Right renal cortex interstitium (tissue), 3 donors: ENCODE measurements at regions not wholly inside any gene's neighbourhood (a gene's known extent, or its start where the extent isn't known, plus 50 kb on each side); places are given as distances from the start of the nearest gene placed in this dataset.

ENCODE experiments used
- DNase-seq, 3 donors: peaks; one replicate each; pipeline ENCODE4 v3.0.0-alpha.2; 2013; ENCODE audit warnings: low read depth in 3 of 3, low spot score in 2 of 3

DNA sequence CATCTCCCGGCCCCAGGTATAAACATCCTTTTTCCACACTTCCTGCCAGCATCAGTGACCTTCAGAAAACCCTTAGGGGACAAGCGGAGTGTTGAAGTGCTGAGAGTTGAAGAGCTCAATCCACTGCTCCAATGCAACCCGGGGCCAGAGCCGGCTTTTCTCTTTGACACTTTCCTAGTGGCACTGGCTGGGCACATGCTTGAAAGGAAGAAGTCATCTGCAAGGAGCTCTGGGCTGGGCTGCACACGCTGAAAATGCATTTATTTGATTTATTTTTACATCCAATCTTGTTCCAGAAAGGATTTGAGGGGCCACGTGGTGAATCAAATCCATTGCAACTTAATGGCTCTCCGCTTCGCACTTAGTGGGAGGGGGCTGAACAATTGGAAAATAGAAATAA lies 229.0 kb upstream of the DIO3 start:
- no peak for DNase-seq

DNA sequence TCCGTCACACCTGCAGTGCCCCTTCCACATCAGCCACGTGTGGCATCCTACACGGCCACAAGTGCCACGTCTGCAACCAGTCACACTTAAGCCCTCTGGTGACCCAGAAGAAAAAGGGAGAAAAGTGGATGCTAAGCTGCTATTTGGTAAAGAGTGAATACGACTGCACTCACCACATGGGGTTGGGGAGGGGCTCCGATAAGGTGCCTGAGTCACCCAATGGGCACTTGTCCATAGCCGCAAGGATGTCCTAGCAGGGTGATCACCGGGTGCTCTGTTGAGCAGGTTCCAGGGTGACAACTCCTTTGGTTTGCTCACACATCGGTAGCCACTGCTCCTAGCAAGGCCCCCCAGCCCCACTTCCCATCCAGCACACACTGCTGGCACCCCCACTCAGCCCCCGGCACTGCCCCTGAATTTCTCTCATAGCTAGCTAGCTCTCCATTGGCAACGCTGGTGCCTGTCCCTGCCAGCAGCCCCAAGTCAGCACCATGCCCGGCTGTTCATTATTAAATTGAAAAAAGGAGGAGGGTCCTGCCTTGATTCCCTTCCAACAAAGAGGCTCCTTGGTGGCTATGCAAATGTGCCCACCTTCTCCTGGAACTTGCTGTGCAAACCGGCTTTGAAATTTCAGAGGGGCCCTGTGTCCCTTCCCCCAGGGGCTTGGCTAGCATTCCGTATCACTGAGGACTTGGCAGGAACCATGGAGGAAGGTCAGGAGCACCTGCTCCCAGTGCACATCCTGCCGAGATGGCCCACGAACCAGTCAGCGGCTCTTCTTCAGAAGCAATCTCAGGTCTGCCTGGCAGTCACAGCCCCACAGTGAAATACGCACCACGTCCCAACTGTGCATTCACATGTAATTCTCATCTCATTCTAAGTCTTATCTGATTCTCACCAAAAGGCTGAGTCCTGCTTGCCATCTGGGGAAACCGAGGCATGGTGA lies 227.7 kb upstream of the DIO3 start:
- DNase-seq = no peak

DNA sequence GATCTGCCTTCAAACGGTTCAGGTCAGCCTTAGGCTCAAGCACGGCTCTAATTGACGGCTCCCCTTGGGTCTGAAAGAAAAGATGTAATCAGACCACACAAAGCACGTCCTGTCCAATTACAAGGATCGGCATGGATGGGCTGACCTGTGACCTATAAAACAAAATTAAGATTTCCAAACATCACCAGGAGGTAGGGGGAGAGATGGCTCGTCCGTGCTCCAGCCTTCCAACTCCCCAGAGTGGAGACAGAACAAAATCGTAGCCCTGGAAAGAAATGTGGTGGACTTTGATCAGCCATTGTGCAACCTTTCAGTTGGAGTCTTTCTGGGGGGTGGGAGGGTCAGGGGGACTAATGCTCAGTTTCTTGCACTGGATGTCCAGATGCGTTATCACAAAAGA lies 226.6 kb upstream of the DIO3 start:
- DNase-seq = no peak

DNA sequence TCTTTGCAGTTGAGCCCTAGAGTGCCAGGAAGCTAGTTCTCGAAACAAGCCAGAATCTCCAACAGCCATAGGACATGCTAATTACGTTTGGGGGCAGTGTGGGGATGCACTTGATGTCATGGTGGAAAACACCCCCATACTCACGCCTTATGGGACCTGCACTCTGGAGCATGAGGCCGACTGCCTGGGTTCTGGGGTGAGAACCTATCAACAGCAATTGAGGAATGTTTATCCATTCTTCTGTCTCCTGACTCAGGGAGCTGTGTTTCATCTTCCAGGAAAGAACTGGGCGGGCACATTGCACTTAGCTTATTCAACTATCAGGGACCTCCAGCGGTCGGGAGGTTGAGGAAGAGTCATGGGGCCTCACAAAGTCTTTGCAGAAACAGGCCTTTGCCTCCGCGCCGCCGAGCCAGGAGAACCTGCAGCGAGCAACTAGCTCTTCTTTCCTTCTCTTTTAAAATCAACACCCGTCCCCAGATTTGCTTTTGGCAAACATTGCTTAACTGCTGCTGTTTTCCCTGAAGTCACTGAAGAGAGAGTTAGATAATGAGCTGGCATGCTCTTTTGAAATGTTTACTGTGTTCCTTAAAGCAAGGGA lies 226.1 kb upstream of the DIO3 start:
- DNase-seq = no peak

DNA sequence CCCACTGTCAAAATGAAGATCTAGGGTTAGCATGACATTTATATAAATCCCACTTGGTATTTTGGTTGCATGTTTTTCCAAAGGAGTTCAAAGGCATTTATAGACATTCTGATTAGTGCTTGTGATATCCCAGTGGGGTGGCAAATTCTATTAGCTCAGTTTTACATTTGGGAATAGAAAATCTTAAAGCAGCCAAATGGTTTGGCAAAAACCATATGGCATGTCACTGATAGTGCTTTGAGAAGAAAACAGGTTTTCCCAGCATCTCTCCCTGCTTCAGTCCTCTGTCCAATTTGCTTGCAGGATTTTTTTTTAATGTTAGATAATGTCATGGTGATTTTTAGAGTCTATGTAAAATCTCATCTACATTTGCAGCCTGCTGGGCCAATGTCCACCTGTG lies 225.1 kb upstream of the DIO3 start:
- no peak for DNase-seq

DNA sequence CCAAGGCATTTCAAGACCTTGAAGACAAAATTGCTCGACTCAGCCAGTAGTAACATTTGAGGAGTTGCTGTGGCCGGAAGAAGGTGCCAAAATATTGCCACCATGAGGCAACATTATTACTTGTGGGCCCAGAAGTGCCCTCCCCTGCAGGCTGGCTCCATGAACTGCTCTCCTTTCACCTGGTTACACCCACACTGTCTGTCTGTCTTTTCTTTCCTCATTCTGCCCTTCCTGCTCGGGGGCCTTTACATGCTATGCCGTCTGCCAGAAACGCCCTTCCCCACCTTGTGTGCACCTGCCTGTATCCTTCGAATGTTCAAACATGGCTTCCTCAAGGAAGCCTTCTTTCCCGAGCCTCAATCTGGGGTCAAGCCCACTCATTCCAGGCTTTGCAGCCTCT lies 224.2 kb upstream of the DIO3 start:
- DNase-seq = no peak

DNA sequence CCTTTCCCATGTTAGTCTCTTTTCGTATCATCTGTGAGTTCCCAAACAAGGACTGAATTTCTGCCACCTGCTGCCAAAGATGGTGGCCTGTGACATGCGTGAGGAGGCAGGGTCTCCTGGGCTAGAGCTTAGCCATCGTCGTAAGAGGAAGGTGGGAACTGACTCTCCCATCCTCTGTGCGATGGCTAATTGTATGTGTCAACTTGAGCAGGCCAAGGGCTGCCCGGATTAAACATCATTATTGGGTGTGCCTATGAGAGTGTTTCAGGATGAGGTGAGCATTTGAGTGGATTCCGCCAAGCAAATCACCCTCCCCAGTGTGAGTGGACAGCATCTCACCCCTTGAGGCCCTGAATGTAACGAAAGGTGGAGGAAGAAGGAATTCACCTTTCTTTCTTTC lies 220.7 kb upstream of the DIO3 start:
- DNase-seq = no peak

DNA sequence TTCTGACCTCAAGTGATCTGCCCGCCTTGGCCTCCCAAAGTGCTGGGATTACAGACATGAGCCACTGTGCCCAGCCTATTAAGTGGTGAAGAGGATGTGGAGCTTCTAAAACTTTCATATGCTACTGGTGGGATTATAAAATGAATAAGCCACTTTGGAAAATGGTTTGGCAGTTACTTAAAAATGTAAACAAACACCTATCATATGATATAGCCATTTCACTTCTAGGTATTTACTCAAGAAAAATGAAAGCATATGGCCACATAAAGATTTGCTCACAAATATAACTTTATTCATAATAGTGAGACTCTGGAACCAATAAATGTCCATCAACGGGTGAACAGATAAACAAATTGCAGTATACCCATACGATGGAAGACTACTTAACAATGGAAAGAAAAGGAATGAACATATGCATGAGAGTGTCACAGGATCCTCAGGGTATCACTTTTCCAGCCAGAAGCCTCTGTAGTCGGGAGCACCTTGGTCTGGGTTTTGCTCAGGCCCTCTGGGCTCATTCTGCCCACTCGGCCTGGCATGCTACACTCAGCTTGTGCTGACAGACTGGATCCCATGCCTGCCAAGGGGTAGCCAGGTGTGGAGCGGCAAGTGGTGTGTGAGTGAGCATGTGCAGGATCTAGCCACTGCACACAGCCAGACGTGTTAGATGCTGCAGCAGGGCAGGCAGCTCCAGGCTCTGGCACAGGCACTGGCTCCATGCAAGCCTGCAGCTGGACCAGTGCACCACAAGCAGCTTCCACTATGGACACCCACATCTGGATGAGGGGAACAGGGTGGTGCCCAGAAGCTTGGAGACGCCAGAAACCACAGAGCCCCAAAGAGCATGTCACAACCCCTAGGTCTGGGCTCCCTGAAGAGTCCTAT lies 213.2 kb upstream of the DIO3 start:
- DNase-seq = no peak

DNA sequence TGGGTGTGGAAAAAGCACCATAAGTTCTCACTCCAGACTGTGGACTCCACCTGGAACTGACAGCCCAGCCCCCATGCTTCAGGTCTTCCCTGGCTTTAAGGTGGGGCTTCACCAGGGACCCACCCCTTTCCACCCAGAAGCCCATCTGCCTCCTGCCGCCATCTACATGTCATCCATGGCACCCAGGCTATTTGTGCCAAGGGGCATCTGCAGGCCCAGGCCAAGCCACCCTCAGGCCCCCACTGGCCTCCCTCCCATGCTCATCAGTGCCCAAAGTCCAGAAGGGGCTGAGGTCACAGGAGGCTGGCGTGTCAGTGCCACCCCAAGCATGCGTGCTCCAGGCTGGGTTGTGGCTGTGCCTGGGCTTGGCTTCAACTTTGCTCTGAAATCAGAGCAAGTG lies 212.2 kb upstream of the DIO3 start:
- DNase-seq = no peak

DNA sequence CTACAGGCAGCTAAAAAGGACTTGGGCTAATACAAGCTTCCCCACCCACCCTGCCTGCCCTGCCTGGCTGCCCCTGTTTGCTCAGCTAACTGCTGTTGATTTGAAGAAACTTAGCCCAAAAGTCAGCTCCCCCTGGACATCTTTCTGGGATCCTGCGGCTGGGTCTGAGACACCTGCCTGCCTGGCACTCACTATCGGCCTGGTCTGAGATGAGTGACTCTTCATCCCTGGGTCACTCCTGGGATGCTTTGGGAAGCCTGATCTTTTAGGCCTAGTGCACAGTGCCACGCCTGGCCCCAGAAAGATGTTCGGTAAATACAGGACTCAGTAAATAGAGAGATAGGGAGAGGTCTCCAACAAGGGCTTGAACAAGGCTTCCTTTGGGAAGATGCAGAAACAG lies 211.3 kb upstream of the DIO3 start:
- no peak for DNase-seq

DNA sequence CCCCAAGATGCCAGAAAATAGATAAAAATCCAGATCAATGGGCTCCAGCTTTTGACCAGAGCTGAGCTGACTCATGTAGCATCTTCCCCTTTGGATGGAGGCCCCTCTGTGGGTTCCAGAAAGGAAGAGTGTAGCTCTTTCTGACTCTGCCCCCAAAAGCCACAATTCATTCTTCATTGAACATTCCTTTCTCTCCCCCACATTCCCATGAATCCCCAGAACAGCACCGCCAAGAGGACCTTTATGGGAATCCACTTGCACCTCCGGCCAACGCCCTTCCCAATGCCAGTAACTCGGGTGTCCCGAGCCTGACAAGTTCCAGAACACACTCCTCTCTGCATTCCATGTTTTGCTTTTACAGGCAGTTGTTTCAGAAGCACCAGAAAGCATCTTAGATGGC lies 210.6 kb upstream of the DIO3 start:
- DNase-seq = no peak

DNA sequence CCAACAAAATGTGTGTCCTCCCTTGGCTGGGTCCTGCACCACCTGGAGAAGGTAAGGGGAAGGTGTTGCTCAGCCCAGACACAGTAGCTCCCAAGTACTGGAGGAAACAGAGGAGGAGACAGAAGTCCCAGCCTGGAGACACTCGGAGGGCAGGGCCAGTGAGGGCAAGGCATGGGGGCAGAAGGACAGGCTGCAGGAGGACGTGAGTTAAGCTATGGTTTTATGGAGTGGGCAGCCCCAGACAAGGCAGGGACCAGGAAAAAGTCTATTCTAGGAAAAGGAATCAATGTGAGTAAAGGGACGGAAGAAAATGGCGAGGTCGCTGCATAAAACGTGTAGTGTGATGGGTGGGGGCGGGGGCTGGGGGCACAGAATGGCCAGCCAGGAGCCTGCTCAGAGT lies 210.1 kb upstream of the DIO3 start:
- no peak for DNase-seq

DNA sequence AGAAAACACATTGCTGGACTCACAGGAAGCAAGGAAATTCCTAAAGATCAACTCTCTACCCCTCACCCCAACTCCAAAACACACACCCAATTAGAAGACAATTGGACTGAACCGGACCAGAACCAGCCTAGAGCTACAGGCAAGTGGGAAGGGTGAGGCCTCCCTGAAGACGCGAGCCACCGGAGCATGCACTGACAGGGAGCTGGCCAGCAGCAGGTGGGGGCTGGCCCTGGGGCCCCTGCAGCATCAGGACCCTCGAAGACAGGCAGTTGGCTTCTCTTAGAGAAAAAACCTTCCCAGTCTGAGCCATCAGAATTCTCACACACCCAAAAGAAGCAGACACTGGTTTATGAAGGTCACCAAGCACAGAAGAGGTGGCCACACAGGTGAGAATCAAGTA lies 209.5 kb upstream of the DIO3 start:
- no peak for DNase-seq

DNA sequence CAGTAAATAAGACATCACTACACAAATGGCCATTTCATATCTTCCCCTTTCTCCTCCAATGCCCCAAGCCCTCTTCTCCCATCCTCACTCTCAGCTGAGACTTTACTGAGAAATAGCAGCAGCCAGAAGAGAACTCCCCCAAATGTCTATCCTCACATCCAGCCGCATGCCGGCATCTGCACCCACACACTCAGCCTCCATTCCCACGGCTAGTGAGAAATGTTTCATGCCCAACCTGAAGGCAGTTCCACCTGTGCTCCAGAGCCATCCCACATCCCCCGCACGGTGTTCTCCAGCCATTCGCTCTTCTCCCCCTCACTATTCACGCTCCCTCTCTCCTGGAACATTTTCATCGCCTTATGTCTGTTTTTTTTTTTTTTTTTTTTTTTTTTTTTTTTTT lies 208.7 kb upstream of the DIO3 start:
- no peak for DNase-seq

DNA sequence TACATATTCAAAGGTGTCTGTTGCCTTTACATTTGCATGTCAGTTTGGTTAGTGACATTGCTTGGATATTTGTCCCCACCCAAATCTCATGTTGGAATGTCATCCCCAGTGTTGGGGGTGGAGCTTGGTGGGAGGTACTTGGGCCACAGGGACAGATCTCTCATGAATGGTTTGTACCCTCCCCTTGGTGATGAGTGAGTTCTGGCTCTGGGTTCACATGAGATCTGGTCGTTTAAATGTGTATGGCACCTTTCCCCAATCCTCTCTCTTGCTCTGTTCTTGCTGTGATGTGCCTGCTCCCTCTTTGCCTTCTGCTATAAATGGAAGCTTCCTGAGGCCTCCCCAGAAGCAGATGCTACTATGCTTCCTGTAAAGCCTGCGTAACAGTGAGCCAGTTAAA lies 207.9 kb upstream of the DIO3 start:
- no peak for DNase-seq

DNA sequence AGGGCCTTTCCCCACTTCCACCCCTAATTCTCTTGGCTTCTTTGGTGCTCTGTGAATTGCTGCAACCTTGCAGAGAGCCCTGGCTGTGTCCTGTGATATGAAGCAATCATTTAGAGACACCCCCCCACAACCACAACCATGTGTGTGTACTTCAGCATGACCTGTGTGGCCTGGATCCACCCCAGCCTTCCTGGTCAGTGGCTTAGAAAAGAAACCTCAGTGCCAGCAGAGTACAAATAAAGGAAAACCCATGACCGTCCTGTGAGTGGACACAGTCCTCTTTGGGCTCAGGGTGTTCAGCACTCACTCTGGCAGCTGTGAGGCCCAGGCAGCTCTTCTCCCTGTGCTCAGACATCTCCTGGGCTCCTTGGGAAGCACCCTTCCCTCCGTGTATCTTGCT lies 206.6 kb upstream of the DIO3 start:
- no peak for DNase-seq

DNA sequence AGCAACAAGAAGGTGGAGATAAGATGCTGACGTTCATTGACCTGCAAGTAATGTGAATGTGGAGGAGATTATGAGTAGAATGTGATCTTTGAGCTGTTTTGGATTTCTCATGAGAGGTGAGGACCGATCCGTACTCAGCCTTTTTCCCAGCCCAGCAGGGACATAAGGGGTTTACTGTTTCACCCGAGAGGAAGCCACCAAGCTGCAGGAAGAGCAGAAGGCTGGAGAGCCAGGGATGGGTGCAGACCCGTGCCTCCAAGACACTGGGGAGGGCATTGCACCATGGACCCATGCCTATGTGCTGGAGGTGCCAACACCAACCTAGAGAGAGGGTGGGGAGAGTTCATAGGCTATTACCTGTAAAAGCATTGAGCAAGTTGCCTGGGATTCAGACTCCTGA lies 206.0 kb upstream of the DIO3 start:
- DNase-seq = no peak

DNA sequence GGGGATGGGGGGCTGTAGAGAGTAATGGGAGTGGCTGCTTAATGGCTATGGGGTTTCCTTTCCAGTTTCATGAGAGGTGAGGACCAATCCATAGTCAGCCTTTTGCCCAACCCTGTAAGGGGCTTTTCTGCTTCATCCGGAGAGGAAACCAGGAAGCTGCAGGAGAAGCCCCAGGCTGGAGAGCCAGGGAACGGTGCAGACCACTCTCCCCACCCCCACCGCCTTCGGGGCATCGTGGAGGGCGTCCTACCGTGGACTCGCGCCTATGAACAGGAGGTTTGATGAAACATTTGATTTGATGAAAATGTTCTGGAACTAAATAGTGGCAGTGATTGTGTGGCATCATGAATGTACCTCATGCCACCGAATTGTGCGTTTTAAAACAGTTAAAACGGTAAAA lies 204.3 kb upstream of the DIO3 start:
- DNase-seq = no peak

DNA sequence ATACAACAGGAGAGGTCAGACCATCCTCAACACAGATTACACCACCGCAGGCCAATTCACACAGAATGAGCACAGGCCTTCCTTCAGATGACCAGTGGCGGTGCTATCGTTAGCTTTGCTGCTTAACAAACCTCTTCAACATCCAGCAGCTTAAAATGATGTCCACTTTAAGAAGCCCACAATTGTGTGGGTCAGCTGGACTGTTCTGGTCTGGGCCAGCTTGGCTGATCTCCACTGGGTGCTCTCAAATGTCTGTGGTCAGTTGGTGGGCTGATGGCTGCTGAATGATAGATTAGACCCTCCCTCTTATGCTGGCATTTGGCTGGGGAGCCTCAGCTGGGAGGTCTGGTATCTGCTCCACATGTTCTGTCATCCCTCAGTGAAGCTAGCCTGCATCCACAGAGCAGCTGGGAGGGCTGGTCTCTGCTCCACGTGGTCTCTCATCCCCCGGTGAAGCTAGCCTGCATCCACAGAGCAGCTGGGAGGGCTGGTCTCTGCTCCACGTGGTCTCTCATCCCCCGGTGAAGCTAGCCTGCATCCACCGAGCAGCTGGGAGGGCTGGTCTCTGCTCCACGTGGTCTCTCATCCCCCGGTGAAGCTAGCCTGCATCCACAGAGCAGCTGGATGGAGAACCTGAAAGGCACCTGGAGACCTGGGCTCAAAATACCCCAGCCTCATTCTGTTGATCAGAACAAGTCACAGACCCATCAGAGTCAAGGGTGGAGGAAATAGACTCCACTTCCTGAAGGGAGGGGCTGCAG lies 203.6 kb upstream of the DIO3 start:
- no peak for DNase-seq

DNA sequence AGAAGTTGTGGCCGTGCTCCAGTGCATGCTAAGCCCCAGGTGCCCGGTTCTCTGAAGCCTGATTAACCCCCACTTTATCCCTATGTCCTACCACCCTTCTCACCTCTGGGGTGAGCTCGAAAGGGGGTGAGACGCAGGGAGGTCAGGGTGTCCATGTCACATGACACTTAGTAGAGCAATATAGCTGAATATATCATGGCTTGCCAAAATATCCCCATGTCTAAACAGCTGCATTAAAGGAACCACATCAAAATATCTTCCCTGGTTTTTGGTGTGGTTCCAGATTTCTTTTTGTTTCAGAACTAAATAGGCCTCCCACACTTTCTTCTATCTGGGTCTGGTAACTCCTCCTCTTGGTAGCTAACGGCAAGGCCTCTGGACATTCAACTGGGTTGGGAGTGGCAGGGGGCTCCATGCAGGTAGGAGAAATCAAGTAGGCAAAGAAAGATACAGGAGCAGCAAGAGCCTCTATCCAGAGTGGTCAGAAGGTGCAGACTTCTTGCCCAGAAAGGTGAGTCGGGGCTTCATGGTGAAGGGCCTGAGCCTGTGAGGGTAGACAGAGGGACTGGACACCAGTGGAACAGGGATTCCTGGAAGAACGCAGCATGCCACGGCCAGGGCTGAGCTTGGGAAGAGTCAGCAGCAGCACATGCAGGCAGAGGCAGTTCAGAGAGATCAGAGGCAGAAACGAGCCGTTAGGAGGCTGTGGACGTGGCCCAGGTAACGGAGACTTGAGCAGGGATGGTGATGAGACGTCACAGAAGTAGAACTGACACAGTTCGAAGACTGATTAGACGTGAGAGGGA lies 202.8 kb upstream of the DIO3 start:
- DNase-seq = no peak
